ENCODE measurements at regions not wholly inside any gene's neighbourhood (a gene's known extent, or its start where the extent isn't known, plus 50 kb on each side); places are given as distances from the start of the nearest gene placed in this dataset.
A peak's percentile ranks its signal among the peaks of the same experiment; 100 is the strongest.

GRCh38 chr12:108043286-108043685 is 85.8 kb upstream of the WSCD2 start:
- DNase-seq = no peak

- no peak for DNase-seq
Measured at GRCh38 chr12:108043750-108044533, 85.1 kb upstream of the WSCD2 start.

- DNase-seq = no peak
Measured at GRCh38 chr12:108046135-108046534, 83.0 kb upstream of the WSCD2 start.

GRCh38 chr12:108046650-108047049 is 82.4 kb upstream of the WSCD2 start:
- DNase-seq = no peak

- no peak for DNase-seq
Measured at GRCh38 chr12:108047071-108047550, 82.0 kb upstream of the WSCD2 start.

- DNase-seq = no peak
Measured at GRCh38 chr12:108048686-108049085, 80.4 kb upstream of the WSCD2 start.

- DNase-seq = no peak
Measured at GRCh38 chr12:108050696-108051095, 78.4 kb upstream of the WSCD2 start.

GRCh38 chr12:108052260-108052659 is 76.8 kb upstream of the WSCD2 start:
- no peak for DNase-seq

GRCh38 chr12:108053512-108053911 is 75.6 kb upstream of the WSCD2 start:
- DNase-seq = no peak

- DNase-seq = no peak
Measured at GRCh38 chr12:108054496-108054895, 74.6 kb upstream of the WSCD2 start.

- no peak for DNase-seq
Measured at GRCh38 chr12:108055141-108055540, 73.9 kb upstream of the WSCD2 start.

- no peak for DNase-seq
Measured at GRCh38 chr12:108060067-108060466, 69.0 kb upstream of the WSCD2 start.

- no peak for DNase-seq
Measured at GRCh38 chr12:108060903-108061302, 68.2 kb upstream of the WSCD2 start.

GRCh38 chr12:108063192-108063591 is 65.9 kb upstream of the WSCD2 start:
- DNase-seq = peak; percentile 2

- DNase-seq = no peak
Measured at GRCh38 chr12:108065069-108065468, 64.0 kb upstream of the WSCD2 start.

- no peak for DNase-seq
Measured at GRCh38 chr12:108066583-108067577, 62.2 kb upstream of the WSCD2 start.

GRCh38 chr12:108069651-108070165 is 59.4 kb upstream of the WSCD2 start:
- no peak for DNase-seq

GRCh38 chr12:108075561-108075960 is 53.5 kb upstream of the WSCD2 start:
- no peak for DNase-seq

- DNase-seq = no peak
Measured at GRCh38 chr12:108076556-108076955, 52.5 kb upstream of the WSCD2 start.

GRCh38 chr12:108078428-108078827 is 50.7 kb upstream of the WSCD2 start:
- DNase-seq = no peak

Data from NCI-H748 treated with DMSO at 0.1 percent for 48 hours (cell line).